ENCODE measurements at regions not wholly inside any gene's neighbourhood (a gene's known extent, or its start where the extent isn't known, plus 50 kb on each side); places are given as distances from the start of the nearest gene placed in this dataset.

DNA sequence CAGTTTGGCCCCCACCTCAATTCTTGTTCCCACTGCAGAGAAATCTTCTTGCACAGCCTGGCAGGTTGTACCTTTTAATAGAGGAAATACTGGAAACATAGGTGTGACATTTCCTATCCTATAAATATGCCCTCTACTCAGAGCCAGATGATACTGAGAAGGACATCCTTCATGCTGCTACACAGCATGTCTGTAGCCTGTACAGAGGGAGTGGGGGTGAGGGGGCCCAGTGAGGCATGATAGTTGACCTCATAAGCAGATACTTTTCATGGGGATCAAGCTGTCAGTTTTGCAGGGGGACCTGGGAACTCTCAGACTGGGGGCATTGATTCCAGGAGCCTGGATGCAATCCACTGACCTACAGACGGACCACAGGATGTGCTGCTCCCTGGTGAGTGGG lies 96.2 kb upstream of the TOP1 start:
- BruUV-seq (replicated peaks), result no TSS peak
- ChIA-PET CTCF (ENCODE audit: low intra/inter-chr PET ratio) (interaction anchor here (0.6 kb wide), 1 partner anchor 100 kb away, joined by 3 read pairs; no protein-coding TSS in a partner anchor), POLR2A (no interaction called here)
- Histone ChIP-seq H3K9me3 (replicated peaks; ENCODE audit: control insufficient read depth, insufficient read depth, low read depth, low read length) (no peaks in the 10 kb centered on the region), H3K27me3 (ENCODE audit: control insufficient read depth in 2 of 2, insufficient read depth in 2 of 2, low read length in 2 of 2) (0 out of 5 replicates have a peak, but pooled peaks cover 0 to 5% of the 10 kb centered on the region in 2 experiments), H3K4me1 (replicated peaks in 1 of 2; ENCODE audit: control insufficient read depth in 2 of 2, insufficient read depth in 2 of 2, low read length in 2 of 2) (no peaks in the 10 kb centered on the region), H3K79me2 (ENCODE audit: control insufficient read depth, insufficient read depth, low read length) (no peaks in the 10 kb centered on the region), H3K9ac (ENCODE audit: insufficient read depth in 1 of 2, low read depth in 2 of 2, low read length in 2 of 2) (no peak overlapping the region), H2AFZ (ENCODE audit: low read depth, low read length) (no peak overlapping the region), H3K27ac (ENCODE audit: extremely low read depth, low read depth, low read length) (no peak overlapping the region), H3K4me3 (no peak overlapping the region), H3K36me3 (ENCODE audit: control insufficient read depth, insufficient read depth, low read length) (no peaks in the 10 kb centered on the region), H4K20me1 (replicated peaks; ENCODE audit: control insufficient read depth, insufficient read depth, low read length) (no peaks in the 10 kb centered on the region), H3K9me1 (ENCODE audit: control insufficient read depth, insufficient read depth, low read length) (no peaks in the 10 kb centered on the region), H3K4me2 (ENCODE audit: insufficient read depth, low read length) (no peak overlapping the region)
- ATAC-seq, result no peak
- intact Hi-C loops (cut with micrococcal nuclease) (no loop called here), in situ Hi-C loops (cut with MboI) (loop anchor here (25.0 kb wide), 1 partner anchor 1670 kb away; no protein-coding TSS in a partner anchor)
- 0% methylated on average over 1 of the region's 1 CpG for WGBS (ENCODE audit: insufficient coverage, low coverage, missing lambda C conversion rate)
- no peak for FAIRE-seq
- no peak for DNase-seq (ENCODE audit: extremely low read depth in 1 of 4, low spot score in 3 of 4)
- TF ChIP-seq, protein P1, sequence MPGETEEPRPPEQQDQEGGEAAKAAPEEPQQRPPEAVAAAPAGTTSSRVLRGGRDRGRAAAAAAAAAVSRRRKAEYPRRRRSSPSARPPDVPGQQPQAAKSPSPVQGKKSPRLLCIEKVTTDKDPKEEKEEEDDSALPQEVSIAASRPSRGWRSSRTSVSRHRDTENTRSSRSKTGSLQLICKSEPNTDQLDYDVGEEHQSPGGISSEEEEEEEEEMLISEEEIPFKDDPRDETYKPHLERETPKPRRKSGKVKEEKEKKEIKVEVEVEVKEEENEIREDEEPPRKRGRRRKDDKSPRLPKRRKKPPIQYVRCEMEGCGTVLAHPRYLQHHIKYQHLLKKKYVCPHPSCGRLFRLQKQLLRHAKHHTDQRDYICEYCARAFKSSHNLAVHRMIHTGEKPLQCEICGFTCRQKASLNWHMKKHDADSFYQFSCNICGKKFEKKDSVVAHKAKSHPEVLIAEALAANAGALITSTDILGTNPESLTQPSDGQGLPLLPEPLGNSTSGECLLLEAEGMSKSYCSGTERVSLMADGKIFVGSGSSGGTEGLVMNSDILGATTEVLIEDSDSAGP (CRISPR knock-in tag; IDR thresholded peaks at IDR 0.05), result no peak
- TF ChIP-seq, protein P2, sequence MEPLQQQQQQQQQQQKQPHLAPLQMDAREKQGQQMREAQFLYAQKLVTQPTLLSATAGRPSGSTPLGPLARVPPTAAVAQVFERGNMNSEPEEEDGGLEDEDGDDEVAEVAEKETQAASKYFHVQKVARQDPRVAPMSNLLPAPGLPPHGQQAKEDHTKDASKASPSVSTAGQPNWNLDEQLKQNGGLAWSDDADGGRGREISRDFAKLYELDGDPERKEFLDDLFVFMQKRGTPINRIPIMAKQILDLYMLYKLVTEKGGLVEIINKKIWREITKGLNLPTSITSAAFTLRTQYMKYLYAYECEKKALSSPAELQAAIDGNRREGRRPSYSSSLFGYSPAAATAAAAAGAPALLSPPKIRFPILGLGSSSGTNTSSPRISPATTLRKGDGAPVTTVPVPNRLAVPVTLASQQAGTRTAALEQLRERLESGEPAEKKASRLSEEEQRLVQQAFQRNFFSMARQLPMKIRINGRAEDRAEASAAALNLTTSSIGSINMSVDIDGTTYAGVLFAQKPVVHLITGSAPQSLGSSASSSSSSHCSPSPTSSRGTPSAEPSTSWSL (CRISPR knock-in tag; IDR thresholded peaks at IDR 0.05; ENCODE audit: borderline replicate concordance), result no peak
- TF ChIP-seq PHF21A (IDR thresholded peaks at IDR 0.05; ENCODE audit: borderline replicate concordance, low read depth) (no peak), RBFOX2 (IDR thresholded peaks at IDR 0.05; ENCODE audit: low read depth, low read length) (no peak), CHD1 (IDR thresholded peaks at IDR 0.05; ENCODE audit: low read length) (no peak), ZKSCAN1 (IDR thresholded peaks at IDR 0.05; ENCODE audit: low read depth, low read length) (no peak), ELF2 (CRISPR knock-in tag; IDR thresholded peaks at IDR 0.05) (no peak), SMARCA4 (IDR thresholded peaks at IDR 0.05) (no peak), ZNF224 (CRISPR knock-in tag; IDR thresholded peaks at IDR 0.05) (no peak)
- TF ChIP-seq, protein P3, sequence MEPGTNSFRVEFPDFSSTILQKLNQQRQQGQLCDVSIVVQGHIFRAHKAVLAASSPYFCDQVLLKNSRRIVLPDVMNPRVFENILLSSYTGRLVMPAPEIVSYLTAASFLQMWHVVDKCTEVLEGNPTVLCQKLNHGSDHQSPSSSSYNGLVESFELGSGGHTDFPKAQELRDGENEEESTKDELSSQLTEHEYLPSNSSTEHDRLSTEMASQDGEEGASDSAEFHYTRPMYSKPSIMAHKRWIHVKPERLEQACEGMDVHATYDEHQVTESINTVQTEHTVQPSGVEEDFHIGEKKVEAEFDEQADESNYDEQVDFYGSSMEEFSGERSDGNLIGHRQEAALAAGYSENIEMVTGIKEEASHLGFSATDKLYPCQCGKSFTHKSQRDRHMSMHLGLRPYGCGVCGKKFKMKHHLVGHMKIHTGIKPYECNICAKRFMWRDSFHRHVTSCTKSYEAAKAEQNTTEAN (CRISPR knock-in tag; IDR thresholded peaks at IDR 0.05), result no peak
- TF ChIP-seq, protein P4, sequence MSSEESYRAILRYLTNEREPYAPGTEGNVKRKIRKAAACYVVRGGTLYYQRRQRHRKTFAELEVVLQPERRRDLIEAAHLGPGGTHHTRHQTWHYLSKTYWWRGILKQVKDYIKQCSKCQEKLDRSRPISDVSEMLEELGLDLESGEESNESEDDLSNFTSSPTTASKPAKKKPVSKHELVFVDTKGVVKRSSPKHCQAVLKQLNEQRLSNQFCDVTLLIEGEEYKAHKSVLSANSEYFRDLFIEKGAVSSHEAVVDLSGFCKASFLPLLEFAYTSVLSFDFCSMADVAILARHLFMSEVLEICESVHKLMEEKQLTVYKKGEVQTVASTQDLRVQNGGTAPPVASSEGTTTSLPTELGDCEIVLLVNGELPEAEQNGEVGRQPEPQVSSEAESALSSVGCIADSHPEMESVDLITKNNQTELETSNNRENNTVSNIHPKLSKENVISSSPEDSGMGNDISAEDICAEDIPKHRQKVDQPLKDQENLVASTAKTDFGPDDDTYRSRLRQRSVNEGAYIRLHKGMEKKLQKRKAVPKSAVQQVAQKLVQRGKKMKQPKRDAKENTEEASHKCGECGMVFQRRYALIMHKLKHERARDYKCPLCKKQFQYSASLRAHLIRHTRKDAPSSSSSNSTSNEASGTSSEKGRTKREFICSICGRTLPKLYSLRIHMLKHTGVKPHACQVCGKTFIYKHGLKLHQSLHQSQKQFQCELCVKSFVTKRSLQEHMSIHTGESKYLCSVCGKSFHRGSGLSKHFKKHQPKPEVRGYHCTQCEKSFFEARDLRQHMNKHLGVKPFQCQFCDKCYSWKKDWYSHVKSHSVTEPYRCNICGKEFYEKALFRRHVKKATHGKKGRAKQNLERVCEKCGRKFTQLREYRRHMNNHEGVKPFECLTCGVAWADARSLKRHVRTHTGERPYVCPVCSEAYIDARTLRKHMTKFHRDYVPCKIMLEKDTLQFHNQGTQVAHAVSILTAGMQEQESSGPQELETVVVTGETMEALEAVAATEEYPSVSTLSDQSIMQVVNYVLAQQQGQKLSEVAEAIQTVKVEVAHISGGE (CRISPR knock-in tag; IDR thresholded peaks at IDR 0.05), result no peak
- TF ChIP-seq, protein P5, sequence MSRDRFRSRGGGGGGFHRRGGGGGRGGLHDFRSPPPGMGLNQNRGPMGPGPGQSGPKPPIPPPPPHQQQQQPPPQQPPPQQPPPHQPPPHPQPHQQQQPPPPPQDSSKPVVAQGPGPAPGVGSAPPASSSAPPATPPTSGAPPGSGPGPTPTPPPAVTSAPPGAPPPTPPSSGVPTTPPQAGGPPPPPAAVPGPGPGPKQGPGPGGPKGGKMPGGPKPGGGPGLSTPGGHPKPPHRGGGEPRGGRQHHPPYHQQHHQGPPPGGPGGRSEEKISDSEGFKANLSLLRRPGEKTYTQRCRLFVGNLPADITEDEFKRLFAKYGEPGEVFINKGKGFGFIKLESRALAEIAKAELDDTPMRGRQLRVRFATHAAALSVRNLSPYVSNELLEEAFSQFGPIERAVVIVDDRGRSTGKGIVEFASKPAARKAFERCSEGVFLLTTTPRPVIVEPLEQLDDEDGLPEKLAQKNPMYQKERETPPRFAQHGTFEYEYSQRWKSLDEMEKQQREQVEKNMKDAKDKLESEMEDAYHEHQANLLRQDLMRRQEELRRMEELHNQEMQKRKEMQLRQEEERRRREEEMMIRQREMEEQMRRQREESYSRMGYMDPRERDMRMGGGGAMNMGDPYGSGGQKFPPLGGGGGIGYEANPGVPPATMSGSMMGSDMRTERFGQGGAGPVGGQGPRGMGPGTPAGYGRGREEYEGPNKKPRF (IDR thresholded peaks at IDR 0.05; ENCODE audit: low read depth, low read length), result no peak

All from K562 (cell line).